RWPE2 (cell line): ENCODE measurements at regions not wholly inside any gene's neighbourhood (a gene's known extent, or its start where the extent isn't known, plus 50 kb on each side); places are given as distances from the start of the nearest gene placed in this dataset.

Source experiments
- ATAC-seq: fragments of 200-7000 bp; cut with Tn5 transposase; 3 replicates; pipeline ENCODE4 v1.9.1; 2021; ENCODE audit warnings: low read depth
- DNase-seq: peaks from one replicate; pipeline ENCODE4 v3.0.0-alpha.2; 2020; ENCODE audit warnings: low spot score
- H3K27ac ChIP-seq: fragments of 450-650 bp; 2 replicates; pipeline ENCODE4 v1.5.1; 2017; ENCODE audit warnings: mild to moderate bottlenecking; ENCODE audit not compliant: poor library complexity, severe bottlenecking
- H3K27me3 ChIP-seq: fragments of 250-450 bp; sonication (Bioruptor Pico); 2 replicates; pipeline ENCODE4 v1.5.1; 2021; ENCODE audit warnings: mild to moderate bottlenecking, moderate library complexity; ENCODE audit not compliant: insufficient read depth, poor library complexity, severe bottlenecking
- H3K36me3 ChIP-seq: fragments of 250-450 bp; sonication (Bioruptor Pico); 2 replicates; pipeline ENCODE4 v1.5.1; 2020; ENCODE audit warnings: low read depth, mild to moderate bottlenecking, moderate library complexity
- H3K4me1 ChIP-seq: fragments of 250-450 bp; sonication (Bioruptor Pico); 2 replicates; pipeline ENCODE4 v1.5.1; 2021; ENCODE audit warnings: mild to moderate bottlenecking, moderate library complexity; ENCODE audit not compliant: insufficient read depth, poor library complexity, severe bottlenecking
- H3K4me3 ChIP-seq: fragments of 250-450 bp; sonication (Bioruptor Pico); 2 replicates; pipeline ENCODE4 v1.5.1; 2021; ENCODE audit warnings: mild to moderate bottlenecking, moderate library complexity; ENCODE audit not compliant: severe bottlenecking
- H3K9me3 ChIP-seq: fragments of 250-450 bp; sonication (Bioruptor Pico); 2 replicates; pipeline ENCODE4 v1.5.1; 2021; ENCODE audit warnings: mild to moderate bottlenecking, moderate library complexity; ENCODE audit not compliant: severe bottlenecking
- CTCF ChIP-seq: fragments of 450-650 bp; IDR thresholded peaks from one replicate; pipeline ENCODE4 v1.5.1; 2017; ENCODE audit warnings: mild to moderate bottlenecking, moderate library complexity; ENCODE audit not compliant: poor library complexity, severe bottlenecking

DNA sequence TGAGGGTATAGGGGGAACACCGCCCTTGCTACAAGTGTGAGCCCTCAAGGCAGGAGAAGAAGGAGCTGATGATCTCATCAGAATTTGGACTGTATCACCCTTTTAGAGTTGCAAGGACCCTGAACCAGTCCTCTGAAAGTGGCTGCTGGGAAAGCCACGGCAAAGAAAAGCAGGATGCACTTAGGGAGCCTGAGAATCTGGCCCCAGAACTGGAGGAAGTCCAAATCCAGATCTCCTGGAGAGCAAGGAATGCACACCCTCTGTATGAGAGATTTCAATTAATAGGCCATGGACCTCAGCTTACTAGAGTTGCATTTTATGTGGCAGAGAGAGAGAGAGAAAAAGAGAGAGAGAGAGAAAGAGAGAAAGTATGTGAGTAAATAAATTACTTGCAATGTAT is 662.9 kb downstream of the CCSER2 start:
- no peaks in the 10 kb centered on the region for H3K9me3 ChIP-seq
- H3K27ac ChIP-seq: no peak overlapping the region
- DNase-seq: no peak
- H3K27me3 ChIP-seq: no peaks in the 10 kb centered on the region
- no peak for TF ChIP-seq CTCF
- no peak overlapping the region for H3K4me3 ChIP-seq
- no peaks in the 10 kb centered on the region for H3K36me3 ChIP-seq
- ATAC-seq: no peak
- no peaks in the 10 kb centered on the region for H3K4me1 ChIP-seq

DNA sequence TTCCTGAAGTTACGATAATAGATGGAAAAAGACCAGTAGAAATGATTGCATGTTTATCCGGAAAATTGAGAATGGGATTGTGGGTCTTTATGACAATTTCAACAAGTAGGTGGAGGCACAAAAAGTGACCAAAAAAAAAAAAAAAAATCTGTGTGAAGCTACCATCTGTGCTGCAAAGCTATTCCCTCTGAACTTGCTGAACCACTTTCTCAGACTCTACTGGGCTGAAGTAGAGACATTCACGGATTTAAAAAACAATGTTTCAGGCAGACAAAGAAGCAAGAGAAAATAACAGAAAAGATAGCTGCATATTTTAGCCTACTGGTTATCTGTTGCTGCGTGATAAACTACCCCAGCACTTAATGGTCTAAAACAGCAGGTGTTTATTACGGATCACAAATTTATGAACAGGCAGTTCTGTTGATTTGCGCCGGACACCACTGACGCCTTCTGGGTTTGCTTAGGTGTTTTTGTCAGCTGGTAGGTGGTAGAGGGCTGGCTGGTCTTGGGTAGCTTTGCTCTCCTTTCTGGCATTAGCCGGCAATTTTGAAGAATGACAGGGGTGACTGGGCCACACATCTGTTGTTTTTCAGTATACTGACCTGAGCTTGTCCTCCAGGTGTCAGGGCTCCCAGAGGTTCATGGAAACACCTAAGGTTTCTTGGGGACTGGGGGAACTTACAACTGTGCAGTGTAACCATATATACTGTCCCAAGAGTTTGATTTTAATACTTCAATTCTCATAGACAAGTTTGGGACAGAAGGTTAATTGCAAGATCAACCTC is 665.1 kb downstream of the CCSER2 start:
- no peaks in the 10 kb centered on the region for H3K4me1 ChIP-seq
- no peak overlapping the region for H3K27ac ChIP-seq
- H3K36me3 ChIP-seq: no peaks in the 10 kb centered on the region
- TF ChIP-seq CTCF: no peak
- no peak for DNase-seq
- no peak for ATAC-seq
- no peak overlapping the region for H3K4me3 ChIP-seq
- H3K9me3 ChIP-seq: no peaks in the 10 kb centered on the region
- no peaks in the 10 kb centered on the region for H3K27me3 ChIP-seq

DNA sequence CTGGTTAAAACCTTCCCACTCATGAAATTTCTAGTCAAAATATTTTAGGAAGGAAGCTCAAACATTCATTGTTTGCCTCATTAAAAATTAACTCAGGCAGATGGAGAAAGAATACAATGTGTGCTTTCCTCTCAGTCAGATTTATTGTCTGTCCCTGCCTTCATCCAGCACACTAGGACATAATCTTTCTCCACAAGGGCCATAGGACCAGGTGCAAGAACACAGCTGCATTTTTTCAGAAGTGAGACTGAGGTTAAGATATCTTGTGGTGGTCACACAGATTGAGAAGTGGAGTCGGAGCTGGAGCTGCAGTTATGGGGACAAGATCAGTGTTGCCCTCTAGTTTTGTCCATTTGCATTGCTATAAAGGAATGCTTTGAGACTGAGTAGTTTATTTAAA is 666.3 kb downstream of the CCSER2 start:
- H3K27me3 ChIP-seq: no peaks in the 10 kb centered on the region

DNA sequence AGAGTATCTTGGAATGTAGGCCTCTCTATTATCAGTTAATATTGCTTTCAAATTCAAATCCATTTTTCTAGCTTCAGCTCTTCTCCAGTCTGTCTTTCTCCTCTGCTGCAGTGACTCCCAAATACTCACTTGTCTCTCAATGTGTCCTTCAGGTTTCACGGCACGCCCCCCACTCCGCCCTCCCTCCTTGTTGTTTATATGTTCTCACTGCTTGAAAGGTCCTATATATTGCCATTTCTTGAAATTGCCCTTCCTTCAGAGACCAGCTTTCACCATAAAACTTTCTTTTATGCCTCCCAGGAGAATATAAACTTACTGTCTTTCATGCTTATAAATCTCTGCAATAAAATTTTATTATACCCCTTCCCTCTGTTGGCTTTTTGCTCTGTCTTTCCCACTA is 668.2 kb downstream of the CCSER2 start:
- Histone ChIP-seq H3K27me3 (no peaks in the 10 kb centered on the region), H3K9me3 (no peaks in the 10 kb centered on the region), H3K27ac (no peak overlapping the region), H3K36me3 (no peaks in the 10 kb centered on the region), H3K4me1 (no peaks in the 10 kb centered on the region), H3K4me3 (no peak overlapping the region)
- no peak for DNase-seq
- no peak for TF ChIP-seq CTCF
- no peak for ATAC-seq

More for the DNA sequence above, 666.3 kb downstream of the CCSER2 start:
- TF ChIP-seq CTCF: no peak
- H3K4me3 ChIP-seq: no peak overlapping the region
- DNase-seq (no peak), ATAC-seq (no peak)
- no peaks in the 10 kb centered on the region for H3K4me1 ChIP-seq
- no peaks in the 10 kb centered on the region for H3K36me3 ChIP-seq
- no peak overlapping the region for H3K27ac ChIP-seq
- no peaks in the 10 kb centered on the region for H3K9me3 ChIP-seq

GRCh38 chr10:84997870-84998269 is 669.5 kb downstream of the CCSER2 start:
- no peaks in the 10 kb centered on the region for H3K27me3 ChIP-seq
- no peaks in the 10 kb centered on the region for H3K4me1 ChIP-seq
- no peak for DNase-seq
- H3K9me3 ChIP-seq: no peaks in the 10 kb centered on the region
- H3K27ac ChIP-seq: no peak overlapping the region
- no peak overlapping the region for H3K4me3 ChIP-seq
- no peak for TF ChIP-seq CTCF
- ATAC-seq: no peak
- no peaks in the 10 kb centered on the region for H3K36me3 ChIP-seq
